Transverse colon (tissue), 4 donors: ENCODE measurements at regions not wholly inside any gene's neighbourhood (a gene's known extent, or its start where the extent isn't known, plus 50 kb on each side); places are given as distances from the start of the nearest gene placed in this dataset.
"Not testable (repeated sequence)": the region's sequence is repeated elsewhere in the genome, so short reads cannot be mapped to it uniquely, and the experiment has no call there.

ENCODE experiments used
- DNase-seq: peaks from one replicate; pipeline ENCODE4 v3.0.0-alpha.2; 2019
- H3K27ac ChIP-seq, 4 donors: fragments of 200-600 bp; sonication (generic); 2 replicates each; pipeline ENCODE4 v1.5.1; 2016 to 2018; ENCODE audit warnings: inconsistent platforms in 4 of 4
- H3K27me3 ChIP-seq: fragments of 200-600 bp; sonication (generic); 2 replicates; pipeline ENCODE4 v1.5.1; 2017; ENCODE audit warnings: inconsistent platforms
- H3K36me3 ChIP-seq, 4 donors: fragments of 200-600 bp; sonication (generic); 2 replicates each; pipeline ENCODE4 v1.5.1; 2017 to 2019; ENCODE audit warnings: inconsistent platforms in 4 of 4
- H3K4me1 ChIP-seq, 4 donors: fragments of 200-600 bp; sonication (generic); 2 replicates each; pipeline ENCODE4 v1.5.1; 2017 to 2020; ENCODE audit warnings: inconsistent platforms in 4 of 4
- H3K4me3 ChIP-seq, 4 donors: fragments of 200-600 bp; sonication (generic); 1 replicate in 1 of 4; 2 replicates in 3 of 4; pipeline versions ENCODE4 v1.5.1 to v1.6.1; 2017 to 2019; ENCODE audit warnings: inconsistent platforms in 4 of 4
- H3K9me3 ChIP-seq, 2 donors: fragments of 200-600 bp; sonication (generic); 2 replicates each; pipeline ENCODE4 v1.5.1; 2017 to 2019; ENCODE audit warnings: inconsistent platforms in 2 of 2
- CTCF ChIP-seq, 5 experiments: fragments of 200-600 bp in 3 of 5; fragments of 450-650 bp in 2 of 5; sonication (generic) in 3 of 5; IDR thresholded peaks; 1 replicate in 2 of 5; 2 replicates in 3 of 5; pipeline ENCODE4 v1.5.1; 2016 to 2017; ENCODE audit warnings: antibody characterized with exemption in 5 of 5, inconsistent platforms in 3 of 5, mild to moderate bottlenecking in 2 of 5, moderate library complexity in 1 of 5
- EP300 ChIP-seq: sonication (generic); formaldehyde crosslinking; IDR thresholded peaks from one replicate; pipeline ENCODE4 v1.6.1; 2017; ENCODE audit warnings: antibody characterized with exemption, low read depth
- POLR2A ChIP-seq: fragments of 450-650 bp; IDR thresholded peaks from one replicate; pipeline ENCODE4 v1.6.1; 2016; ENCODE audit warnings: antibody characterized with exemption, mild to moderate bottlenecking, moderate library complexity
- POLR2AphosphoS5 ChIP-seq, 3 donors: sonication (generic); formaldehyde crosslinking; IDR thresholded peaks; one replicate each; pipeline ENCODE4 v1.6.1; 2016; ENCODE audit warnings: antibody characterized with exemption in 3 of 3
- WGBS, 2 donors: methylation state at CpG; one replicate each; pipeline ENCODE4 v1.1.5; 2018; ENCODE audit warnings: low coverage in 1 of 2; 5-methylcytosine and 5-hydroxymethylcytosine counted together
- in situ Hi-C, 4 donors: fragments of 200-750 bp; cut with MboI; loops; one replicate each; pipeline versions ENCODE4 v1.15.0 to v1.15.1; 2017; ENCODE audit warnings: low sequenced_read_pairs in 3 of 4, low pct_ligation_motif_present in 1 of 4, low pct_unique_long_range_greater_than_20kb in 1 of 4
- intact Hi-C: fragments of 100-400 bp; cut with DNase I; formaldehyde crosslinking; loops from one replicate; pipeline ENCODE4 v1.15.1; 2023; ENCODE audit warnings: low total_unique reads

DNA sequence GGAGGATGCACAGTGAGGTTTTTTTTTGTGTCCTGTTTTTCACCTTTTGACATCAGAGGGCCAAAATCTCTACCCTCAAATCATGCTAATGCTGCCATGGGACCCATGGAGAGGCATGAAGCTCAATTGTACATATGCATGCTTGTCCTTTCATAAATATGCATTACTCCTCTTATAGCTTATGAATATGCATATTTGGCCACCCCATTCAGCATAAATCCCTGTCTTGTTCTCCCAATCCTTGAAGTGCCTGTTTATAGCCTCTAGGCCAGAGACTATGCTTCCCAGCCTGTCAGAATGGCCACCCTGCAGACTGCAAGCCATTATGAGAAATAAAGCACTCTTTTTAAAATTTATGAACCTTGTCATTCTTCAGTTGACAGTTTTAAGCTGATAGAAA is 696.4 kb upstream of the ZNF804A start:
- Histone ChIP-seq H3K9me3 (no peaks in the 10 kb centered on the region), H3K27ac (no peak overlapping the region), H3K27me3 (no peaks in the 10 kb centered on the region), H3K4me3 (no peak overlapping the region), H3K4me1 (no peaks in the 10 kb centered on the region), H3K36me3 (no peaks in the 10 kb centered on the region)
- in situ Hi-C loops, result no loop called here
- DNase-seq, result no peak
- TF ChIP-seq CTCF (IDR thresholded peaks at IDR 0.05) (no peak), POLR2AphosphoS5 (IDR thresholded peaks at IDR 0.05) (no peak), EP300 (no peak), POLR2A (no peak)
- intact Hi-C loops, result no loop called here

DNA sequence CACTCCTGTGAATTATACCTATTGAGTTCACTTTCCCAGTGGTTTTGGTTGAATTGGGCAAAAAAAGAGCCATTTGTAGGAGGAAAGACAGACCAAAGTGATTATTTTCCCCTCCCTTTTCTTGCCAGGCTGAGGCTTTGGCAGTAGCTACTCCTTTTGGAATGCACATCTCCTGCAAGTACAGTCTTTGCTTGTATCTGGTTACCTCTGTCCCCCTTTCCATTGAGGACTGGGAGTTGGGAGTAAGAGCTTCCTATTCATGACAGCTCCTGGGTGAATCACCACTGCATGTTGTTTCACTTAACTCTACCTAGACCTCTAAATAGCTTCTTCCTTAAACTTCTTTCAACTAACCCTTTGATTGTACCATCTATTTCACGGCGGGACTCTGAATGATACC is 695.3 kb upstream of the ZNF804A start:
- TF ChIP-seq EP300 (no peak), CTCF (IDR thresholded peaks at IDR 0.05) (no peak), POLR2A (no peak), POLR2AphosphoS5 (IDR thresholded peaks at IDR 0.05) (no peak)
- in situ Hi-C loops, result no loop called here
- Histone ChIP-seq H3K4me1 (no peaks in the 10 kb centered on the region), H3K27me3 (no peaks in the 10 kb centered on the region), H3K36me3 (no peaks in the 10 kb centered on the region), H3K4me3 (no peak overlapping the region), H3K9me3 (no peaks in the 10 kb centered on the region), H3K27ac (no peak overlapping the region)
- intact Hi-C loops, result no loop called here
- DNase-seq, result no peak
- WGBS, 2 donors, result 96 to 100% methylated on average over 2 of the region's 2 CpGs

- DNase-seq, H3K4me1 ChIP-seq, H3K27me3 ChIP-seq, H3K36me3 ChIP-seq, H3K4me3 ChIP-seq, intact Hi-C loops, in situ Hi-C loops, H3K27ac ChIP-seq, H3K9me3 ChIP-seq: not testable (repeated sequence)
- 41% methylated on average over 3 of the region's 3 CpGs; no CpG with 5 or more reads in 1 of the 2 donors for WGBS, 2 donors
Measured at GRCh38 chr2:183916041-183916440, 682.3 kb upstream of the ZNF804A start.

DNA sequence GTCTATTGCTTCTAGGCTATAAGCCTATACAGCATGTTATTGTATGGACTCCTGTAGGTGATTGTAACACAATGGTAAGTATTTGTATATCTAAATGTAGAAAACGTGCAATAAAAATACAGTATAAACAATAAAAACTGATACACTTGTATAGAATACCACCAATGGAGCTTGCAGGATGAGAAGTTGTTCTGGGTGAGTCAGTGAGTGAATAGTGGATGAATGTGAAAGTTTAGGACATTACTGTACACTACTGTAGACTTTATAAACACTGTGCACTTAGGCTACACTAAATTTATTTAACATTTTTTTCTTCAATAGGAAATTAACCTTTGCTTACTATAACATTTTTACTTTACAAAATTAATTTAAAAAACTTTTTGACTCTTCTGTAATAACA is 679.2 kb upstream of the ZNF804A start:
- H3K27ac ChIP-seq, result no peak overlapping the region
- H3K4me3 ChIP-seq, result no peak overlapping the region
- no peaks in the 10 kb centered on the region for H3K9me3 ChIP-seq
- no peaks in the 10 kb centered on the region for H3K27me3 ChIP-seq
- 47 to 63% methylated on average over 1 of the region's 1 CpG for WGBS, 2 donors
- no peak for TF ChIP-seq EP300
- no peak for TF ChIP-seq POLR2A
- no peak for TF ChIP-seq CTCF (IDR thresholded peaks at IDR 0.05)
- in situ Hi-C loops (no loop called here), intact Hi-C loops (no loop called here)
- H3K36me3 ChIP-seq, result no peaks in the 10 kb centered on the region
- no peaks in the 10 kb centered on the region for H3K4me1 ChIP-seq
- no peak for DNase-seq

DNA sequence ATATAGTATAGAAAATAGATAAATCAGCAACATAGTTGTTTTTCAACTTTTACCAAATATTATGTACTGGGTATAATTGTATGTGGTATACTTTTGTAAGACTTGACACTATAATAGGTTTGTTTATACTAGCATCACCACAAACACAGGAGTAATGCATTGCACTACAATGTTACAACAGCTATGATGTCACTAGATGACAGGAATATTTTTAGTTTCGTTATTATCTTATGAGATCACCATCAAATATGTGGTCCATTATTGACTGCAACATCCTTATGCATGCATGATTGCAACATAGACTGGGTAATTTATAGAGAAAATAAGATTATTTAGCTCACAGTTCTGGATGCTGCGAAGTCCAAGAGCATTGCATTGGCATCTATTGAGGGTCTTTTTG is 678.4 kb upstream of the ZNF804A start:
- DNase-seq, result no peak
- Histone ChIP-seq H3K27me3 (no peaks in the 10 kb centered on the region), H3K4me1 (no peaks in the 10 kb centered on the region), H3K4me3 (no peak overlapping the region), H3K36me3 (no peaks in the 10 kb centered on the region), H3K27ac (no peak overlapping the region), H3K9me3 (no peaks in the 10 kb centered on the region)
- no peak for TF ChIP-seq CTCF (IDR thresholded peaks at IDR 0.05)
- TF ChIP-seq POLR2AphosphoS5 (IDR thresholded peaks at IDR 0.05), result no peak
- no peak for TF ChIP-seq POLR2A
- TF ChIP-seq EP300, result no peak
- 86 to 90% methylated on average over 2 of the region's 2 CpGs for WGBS, 2 donors
- intact Hi-C loops (no loop called here), in situ Hi-C loops (no loop called here)
